Caco-2 (cell line): ENCODE measurements at regions not wholly inside any gene's neighbourhood (a gene's known extent, or its start where the extent isn't known, plus 50 kb on each side); places are given as distances from the start of the nearest gene placed in this dataset.

Experiments used
- BruUV-seq: library from RNA; stranded (reverse); fragments of 400-500 nt; replicated peaks from 2 replicates; lab custom pipeline; 2021; lab: Mats Ljungman, UMichigan
- CTCF ChIA-PET: fragments of 300-600 bp; sonication (Branson Sonifier 250); formaldehyde crosslinking; loops from one replicate; lab custom pipeline; 2022; ENCODE audit warnings: antibody characterized with exemption; lab: Charles Lee
- POLR2A ChIA-PET: fragments of 300-600 bp; sonication (Branson Sonifier 250); formaldehyde crosslinking; loops from one replicate; lab custom pipeline; 2022; ENCODE audit warnings: antibody characterized with exemption; lab: Charles Lee
- DNase-seq, 2 experiments: peaks; one replicate each; pipeline versions ENCODE4 v3.0.0 to v3.0.0-alpha.2; 2020 to 2022
- H3K27me3 ChIP-seq: replicated peaks from 2 replicates; pipeline ENCODE4 v1.6.0; 2011; ENCODE audit warnings: low read length; ENCODE audit not compliant: control insufficient read depth, insufficient read depth
- H3K36me3 ChIP-seq: 2 replicates; pipeline ENCODE4 v1.5.1; 2011; ENCODE audit warnings: low read length; ENCODE audit not compliant: control insufficient read depth, insufficient read depth
- H3K4me1 ChIP-seq: fragments of 250-450 bp; sonication (Bioruptor Pico); 2 replicates; pipeline ENCODE4 v1.5.1; 2020; ENCODE audit warnings: mild to moderate bottlenecking
- H3K4me3 ChIP-seq: 2 replicates; pipeline ENCODE4 v1.5.1; 2011; ENCODE audit warnings: low read depth, mild to moderate bottlenecking, control low read depth, low read length
- H3K9me3 ChIP-seq: fragments of 250-450 bp; sonication (Bioruptor Pico); 2 replicates; pipeline ENCODE4 v1.5.1; 2020; ENCODE audit warnings: mild to moderate bottlenecking, moderate library complexity
- H3K27ac Mint-ChIP-seq: one replicate; pipeline ENCODE4 v1.8.0; 2022; ENCODE audit warnings: mixed read lengths; ENCODE audit not compliant: unreplicated experiment
- H3K27me3 Mint-ChIP-seq: one replicate; pipeline ENCODE4 v1.8.0; 2022; ENCODE audit warnings: mixed read lengths; ENCODE audit not compliant: insufficient read depth, unreplicated experiment
- H3K36me3 Mint-ChIP-seq: one replicate; pipeline ENCODE4 v1.8.0; 2022; ENCODE audit warnings: mild to moderate bottlenecking, mixed read lengths; ENCODE audit not compliant: insufficient read depth, unreplicated experiment
- H3K4me1 Mint-ChIP-seq: one replicate; pipeline ENCODE4 v1.8.0; 2022; ENCODE audit warnings: low read depth, mixed read lengths; ENCODE audit not compliant: unreplicated experiment
- H3K4me3 Mint-ChIP-seq: one replicate; pipeline ENCODE4 v1.8.0; 2022; ENCODE audit warnings: mild to moderate bottlenecking, moderate library complexity, mixed read lengths; ENCODE audit not compliant: unreplicated experiment
- H3K9me3 Mint-ChIP-seq: one replicate; pipeline ENCODE4 v1.8.0; 2022; ENCODE audit warnings: mixed read lengths; ENCODE audit not compliant: unreplicated experiment
- intact Hi-C: fragments of 100-400 bp; cut with micrococcal nuclease; formaldehyde crosslinking; loops from one replicate; pipeline ENCODE4 v1.10.0; 2022; ENCODE audit not compliant: unreplicated experiment
- TF ChIP-seq, protein P1 (sequence below), 2 experiments: fragments of 200-600 bp in 1 of 2; IDR thresholded peaks; 1 replicate in 1 of 2; 2 replicates in 1 of 2; pipeline versions ENCODE4 v1.5.1 to v1.8.0; 2011 to 2022; ENCODE audit warnings: antibody characterized with exemption in 1 of 2, control low read depth in 1 of 2, inconsistent platforms in 1 of 2, low read depth in 1 of 2, low read length in 1 of 2, mild to moderate bottlenecking in 1 of 2, moderate library complexity in 1 of 2; ENCODE audit not compliant: insufficient read depth in 1 of 2, severe bottlenecking in 1 of 2, unreplicated experiment in 1 of 2

DNA sequence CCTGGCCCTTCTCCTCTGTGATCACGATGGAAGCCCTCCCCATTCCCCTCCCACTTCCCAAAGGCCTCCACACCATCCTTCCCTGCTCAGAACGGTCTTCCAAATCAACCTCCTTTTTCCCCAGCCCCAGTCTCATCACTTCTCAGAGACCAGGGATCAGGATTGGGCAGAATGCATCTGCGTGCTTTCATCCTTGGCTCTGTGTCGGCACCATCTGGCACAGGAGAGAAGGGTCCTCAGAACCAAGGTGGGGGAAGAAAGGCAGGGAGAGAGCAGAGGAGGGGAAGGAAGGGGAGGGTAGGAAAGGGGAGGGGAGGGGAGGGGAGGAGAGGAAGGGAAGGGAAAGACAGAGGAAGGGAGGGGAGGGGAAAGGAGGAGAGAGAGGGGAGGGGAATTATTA, 52.4 kb upstream of the FICD start:
- no peaks in the 10 kb centered on the region for H3K4me1 Mint-ChIP-seq
- intact Hi-C loops = no loop called here
- no TSS peak for BruUV-seq
- TF ChIP-seq, protein P1, sequence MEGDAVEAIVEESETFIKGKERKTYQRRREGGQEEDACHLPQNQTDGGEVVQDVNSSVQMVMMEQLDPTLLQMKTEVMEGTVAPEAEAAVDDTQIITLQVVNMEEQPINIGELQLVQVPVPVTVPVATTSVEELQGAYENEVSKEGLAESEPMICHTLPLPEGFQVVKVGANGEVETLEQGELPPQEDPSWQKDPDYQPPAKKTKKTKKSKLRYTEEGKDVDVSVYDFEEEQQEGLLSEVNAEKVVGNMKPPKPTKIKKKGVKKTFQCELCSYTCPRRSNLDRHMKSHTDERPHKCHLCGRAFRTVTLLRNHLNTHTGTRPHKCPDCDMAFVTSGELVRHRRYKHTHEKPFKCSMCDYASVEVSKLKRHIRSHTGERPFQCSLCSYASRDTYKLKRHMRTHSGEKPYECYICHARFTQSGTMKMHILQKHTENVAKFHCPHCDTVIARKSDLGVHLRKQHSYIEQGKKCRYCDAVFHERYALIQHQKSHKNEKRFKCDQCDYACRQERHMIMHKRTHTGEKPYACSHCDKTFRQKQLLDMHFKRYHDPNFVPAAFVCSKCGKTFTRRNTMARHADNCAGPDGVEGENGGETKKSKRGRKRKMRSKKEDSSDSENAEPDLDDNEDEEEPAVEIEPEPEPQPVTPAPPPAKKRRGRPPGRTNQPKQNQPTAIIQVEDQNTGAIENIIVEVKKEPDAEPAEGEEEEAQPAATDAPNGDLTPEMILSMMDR (IDR thresholded peaks at IDR 0.05; ENCODE audit: insufficient read depth in 1 of 2, low read depth in 1 of 2, low read length in 1 of 2, severe bottlenecking in 1 of 2, unreplicated experiment in 1 of 2) = no peak
- Histone ChIP-seq H3K36me3 (no peaks in the 10 kb centered on the region), H3K4me1 (no peaks in the 10 kb centered on the region), H3K9me3 (no peaks in the 10 kb centered on the region), H3K4me3 (no peak overlapping the region), H3K27me3 (peaks cover 1% of the 10 kb centered on the region)
- H3K36me3 Mint-ChIP-seq = no peaks in the 10 kb centered on the region
- DNase-seq = no peak
- POLR2A ChIA-PET = no interaction called here
- H3K27me3 Mint-ChIP-seq = peaks cover 14% of the 10 kb centered on the region
- H3K4me3 Mint-ChIP-seq = no peak overlapping the region
- no peaks in the 10 kb centered on the region for H3K9me3 Mint-ChIP-seq
- no peak overlapping the region for H3K27ac Mint-ChIP-seq
- CTCF ChIA-PET = no interaction called here

DNA sequence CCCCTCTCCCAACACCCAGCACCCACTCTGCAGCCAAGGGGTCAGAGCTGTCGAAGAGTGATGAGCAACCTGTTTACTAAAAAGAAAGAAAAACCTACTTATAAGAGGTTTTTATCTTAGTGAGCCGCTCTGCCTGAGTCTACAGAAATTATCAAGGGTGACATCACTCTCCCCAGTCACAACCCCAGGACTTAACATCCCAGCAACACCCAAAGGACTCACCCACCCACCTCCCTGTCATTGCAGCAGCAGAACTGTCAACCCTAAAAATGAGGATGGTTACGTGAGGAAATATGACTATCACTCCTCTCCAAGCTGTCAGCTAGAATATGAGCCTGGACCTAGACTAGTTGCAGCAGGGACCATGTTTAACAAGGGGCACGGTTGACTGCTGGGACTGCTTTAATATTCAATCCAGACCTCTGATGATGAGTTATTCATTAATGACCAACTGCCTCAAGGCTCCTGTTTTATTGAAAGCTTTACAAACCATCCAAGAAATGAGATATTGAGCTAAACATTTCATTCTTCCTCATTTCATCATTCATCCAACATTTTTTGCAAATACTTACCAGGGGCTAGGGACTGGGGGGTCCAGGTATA, 53.9 kb upstream of the FICD start:
- no peaks in the 10 kb centered on the region for H3K36me3 Mint-ChIP-seq
- intact Hi-C loops = no loop called here

DNA sequence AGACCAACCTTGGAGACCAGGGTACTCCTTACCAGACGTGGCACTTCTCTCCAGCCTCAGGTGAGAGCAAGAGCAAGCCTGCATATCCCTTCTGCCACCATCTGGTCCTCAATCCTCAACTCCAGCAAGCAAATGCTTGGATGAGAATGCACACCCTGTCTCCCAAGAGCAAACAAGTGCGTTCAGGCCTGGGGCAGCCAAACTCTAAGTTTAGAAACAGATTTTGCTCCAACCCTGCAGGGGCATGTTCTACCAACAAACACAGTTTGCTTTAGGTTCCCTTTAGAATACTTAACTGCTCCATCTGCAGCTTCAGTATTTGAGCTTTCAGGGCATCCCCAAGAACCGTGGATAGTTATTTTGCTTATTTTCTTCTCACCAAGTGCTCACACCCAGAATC, 55.9 kb upstream of the FICD start:
- BruUV-seq = no TSS peak
- Mint-ChIP-seq H3K27me3 (peaks cover 12% of the 10 kb centered on the region), H3K36me3 (no peaks in the 10 kb centered on the region), H3K4me3 (no peak overlapping the region), H3K4me1 (no peaks in the 10 kb centered on the region), H3K9me3 (no peaks in the 10 kb centered on the region), H3K27ac (no peak overlapping the region)
- ChIA-PET CTCF (no interaction called here), POLR2A (no interaction called here)
- TF ChIP-seq, protein P1 (IDR thresholded peaks at IDR 0.05; ENCODE audit: insufficient read depth in 1 of 2, low read depth in 1 of 2, low read length in 1 of 2, severe bottlenecking in 1 of 2, unreplicated experiment in 1 of 2) = no peak
- intact Hi-C loops = no loop called here
- no peaks in the 10 kb centered on the region for H3K4me1 ChIP-seq
- no peak for DNase-seq
- no peaks in the 10 kb centered on the region for H3K36me3 ChIP-seq
- H3K27me3 ChIP-seq = peaks cover 1% of the 10 kb centered on the region
- no peaks in the 10 kb centered on the region for H3K9me3 ChIP-seq
- H3K4me3 ChIP-seq = no peak overlapping the region

More for the DNA sequence above, 53.9 kb upstream of the FICD start:
- DNase-seq = no peak
- peaks cover 1% of the 10 kb centered on the region for H3K27me3 ChIP-seq
- H3K9me3 ChIP-seq = no peaks in the 10 kb centered on the region
- no TSS peak for BruUV-seq
- H3K4me1 ChIP-seq = no peaks in the 10 kb centered on the region
- H3K9me3 Mint-ChIP-seq = no peaks in the 10 kb centered on the region
- H3K4me1 Mint-ChIP-seq = no peaks in the 10 kb centered on the region
- peaks cover 14% of the 10 kb centered on the region for H3K27me3 Mint-ChIP-seq
- no peaks in the 10 kb centered on the region for H3K36me3 ChIP-seq
- TF ChIP-seq, protein P1 (IDR thresholded peaks at IDR 0.05; ENCODE audit: insufficient read depth in 1 of 2, low read depth in 1 of 2, low read length in 1 of 2, severe bottlenecking in 1 of 2, unreplicated experiment in 1 of 2) = no peak
- no peak overlapping the region for H3K27ac Mint-ChIP-seq
- H3K4me3 ChIP-seq = no peak overlapping the region
- ChIA-PET CTCF (no interaction called here), POLR2A (no interaction called here)
- no peak overlapping the region for H3K4me3 Mint-ChIP-seq
